ENCODE measurements at regions not wholly inside any gene's neighbourhood (a gene's known extent, or its start where the extent isn't known, plus 50 kb on each side); places are given as distances from the start of the nearest gene placed in this dataset.

DNA sequence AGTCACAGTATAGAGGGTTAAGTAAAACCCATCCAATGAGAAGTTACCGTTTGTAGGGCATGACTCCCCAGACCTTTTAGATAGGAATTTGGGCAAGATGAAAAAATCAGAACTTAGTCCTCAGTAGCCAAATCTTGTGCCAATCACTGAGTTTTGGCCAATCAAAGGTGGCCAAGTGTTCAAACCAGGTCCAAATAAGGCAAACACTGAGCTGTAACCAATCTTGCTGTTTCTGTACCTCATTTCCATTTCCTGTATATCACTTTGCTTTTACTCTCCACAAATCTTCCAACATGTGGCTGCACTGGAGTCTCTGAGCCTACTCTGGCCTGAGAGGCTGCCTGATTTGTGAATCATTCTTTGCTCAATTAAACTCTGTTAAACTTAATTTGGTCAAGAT lies 81.8 kb upstream of the GPR6 start:
- ATAC-seq: no peak
- peaks cover 46% of the 10 kb centered on the region for H3K36me3 Mint-ChIP-seq (ENCODE audit: low read depth)
- TF ChIP-seq, protein P1, sequence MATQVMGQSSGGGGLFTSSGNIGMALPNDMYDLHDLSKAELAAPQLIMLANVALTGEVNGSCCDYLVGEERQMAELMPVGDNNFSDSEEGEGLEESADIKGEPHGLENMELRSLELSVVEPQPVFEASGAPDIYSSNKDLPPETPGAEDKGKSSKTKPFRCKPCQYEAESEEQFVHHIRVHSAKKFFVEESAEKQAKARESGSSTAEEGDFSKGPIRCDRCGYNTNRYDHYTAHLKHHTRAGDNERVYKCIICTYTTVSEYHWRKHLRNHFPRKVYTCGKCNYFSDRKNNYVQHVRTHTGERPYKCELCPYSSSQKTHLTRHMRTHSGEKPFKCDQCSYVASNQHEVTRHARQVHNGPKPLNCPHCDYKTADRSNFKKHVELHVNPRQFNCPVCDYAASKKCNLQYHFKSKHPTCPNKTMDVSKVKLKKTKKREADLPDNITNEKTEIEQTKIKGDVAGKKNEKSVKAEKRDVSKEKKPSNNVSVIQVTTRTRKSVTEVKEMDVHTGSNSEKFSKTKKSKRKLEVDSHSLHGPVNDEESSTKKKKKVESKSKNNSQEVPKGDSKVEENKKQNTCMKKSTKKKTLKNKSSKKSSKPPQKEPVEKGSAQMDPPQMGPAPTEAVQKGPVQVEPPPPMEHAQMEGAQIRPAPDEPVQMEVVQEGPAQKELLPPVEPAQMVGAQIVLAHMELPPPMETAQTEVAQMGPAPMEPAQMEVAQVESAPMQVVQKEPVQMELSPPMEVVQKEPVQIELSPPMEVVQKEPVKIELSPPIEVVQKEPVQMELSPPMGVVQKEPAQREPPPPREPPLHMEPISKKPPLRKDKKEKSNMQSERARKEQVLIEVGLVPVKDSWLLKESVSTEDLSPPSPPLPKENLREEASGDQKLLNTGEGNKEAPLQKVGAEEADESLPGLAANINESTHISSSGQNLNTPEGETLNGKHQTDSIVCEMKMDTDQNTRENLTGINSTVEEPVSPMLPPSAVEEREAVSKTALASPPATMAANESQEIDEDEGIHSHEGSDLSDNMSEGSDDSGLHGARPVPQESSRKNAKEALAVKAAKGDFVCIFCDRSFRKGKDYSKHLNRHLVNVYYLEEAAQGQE (IDR thresholded peaks at IDR 0.05; ENCODE audit: unreplicated experiment): no peak
- TF ChIP-seq ZNF331 (CRISPR knock-in tag; IDR thresholded peaks at IDR 0.05; ENCODE audit: low read depth): no peak
- no peak for TF ChIP-seq EZH2 (IDR thresholded peaks at IDR 0.05; ENCODE audit: low read depth, unreplicated experiment)
- TF ChIP-seq NANOG (IDR thresholded peaks at IDR 0.05; ENCODE audit: borderline replicate concordance): no peak
- TF ChIP-seq, protein P2, sequence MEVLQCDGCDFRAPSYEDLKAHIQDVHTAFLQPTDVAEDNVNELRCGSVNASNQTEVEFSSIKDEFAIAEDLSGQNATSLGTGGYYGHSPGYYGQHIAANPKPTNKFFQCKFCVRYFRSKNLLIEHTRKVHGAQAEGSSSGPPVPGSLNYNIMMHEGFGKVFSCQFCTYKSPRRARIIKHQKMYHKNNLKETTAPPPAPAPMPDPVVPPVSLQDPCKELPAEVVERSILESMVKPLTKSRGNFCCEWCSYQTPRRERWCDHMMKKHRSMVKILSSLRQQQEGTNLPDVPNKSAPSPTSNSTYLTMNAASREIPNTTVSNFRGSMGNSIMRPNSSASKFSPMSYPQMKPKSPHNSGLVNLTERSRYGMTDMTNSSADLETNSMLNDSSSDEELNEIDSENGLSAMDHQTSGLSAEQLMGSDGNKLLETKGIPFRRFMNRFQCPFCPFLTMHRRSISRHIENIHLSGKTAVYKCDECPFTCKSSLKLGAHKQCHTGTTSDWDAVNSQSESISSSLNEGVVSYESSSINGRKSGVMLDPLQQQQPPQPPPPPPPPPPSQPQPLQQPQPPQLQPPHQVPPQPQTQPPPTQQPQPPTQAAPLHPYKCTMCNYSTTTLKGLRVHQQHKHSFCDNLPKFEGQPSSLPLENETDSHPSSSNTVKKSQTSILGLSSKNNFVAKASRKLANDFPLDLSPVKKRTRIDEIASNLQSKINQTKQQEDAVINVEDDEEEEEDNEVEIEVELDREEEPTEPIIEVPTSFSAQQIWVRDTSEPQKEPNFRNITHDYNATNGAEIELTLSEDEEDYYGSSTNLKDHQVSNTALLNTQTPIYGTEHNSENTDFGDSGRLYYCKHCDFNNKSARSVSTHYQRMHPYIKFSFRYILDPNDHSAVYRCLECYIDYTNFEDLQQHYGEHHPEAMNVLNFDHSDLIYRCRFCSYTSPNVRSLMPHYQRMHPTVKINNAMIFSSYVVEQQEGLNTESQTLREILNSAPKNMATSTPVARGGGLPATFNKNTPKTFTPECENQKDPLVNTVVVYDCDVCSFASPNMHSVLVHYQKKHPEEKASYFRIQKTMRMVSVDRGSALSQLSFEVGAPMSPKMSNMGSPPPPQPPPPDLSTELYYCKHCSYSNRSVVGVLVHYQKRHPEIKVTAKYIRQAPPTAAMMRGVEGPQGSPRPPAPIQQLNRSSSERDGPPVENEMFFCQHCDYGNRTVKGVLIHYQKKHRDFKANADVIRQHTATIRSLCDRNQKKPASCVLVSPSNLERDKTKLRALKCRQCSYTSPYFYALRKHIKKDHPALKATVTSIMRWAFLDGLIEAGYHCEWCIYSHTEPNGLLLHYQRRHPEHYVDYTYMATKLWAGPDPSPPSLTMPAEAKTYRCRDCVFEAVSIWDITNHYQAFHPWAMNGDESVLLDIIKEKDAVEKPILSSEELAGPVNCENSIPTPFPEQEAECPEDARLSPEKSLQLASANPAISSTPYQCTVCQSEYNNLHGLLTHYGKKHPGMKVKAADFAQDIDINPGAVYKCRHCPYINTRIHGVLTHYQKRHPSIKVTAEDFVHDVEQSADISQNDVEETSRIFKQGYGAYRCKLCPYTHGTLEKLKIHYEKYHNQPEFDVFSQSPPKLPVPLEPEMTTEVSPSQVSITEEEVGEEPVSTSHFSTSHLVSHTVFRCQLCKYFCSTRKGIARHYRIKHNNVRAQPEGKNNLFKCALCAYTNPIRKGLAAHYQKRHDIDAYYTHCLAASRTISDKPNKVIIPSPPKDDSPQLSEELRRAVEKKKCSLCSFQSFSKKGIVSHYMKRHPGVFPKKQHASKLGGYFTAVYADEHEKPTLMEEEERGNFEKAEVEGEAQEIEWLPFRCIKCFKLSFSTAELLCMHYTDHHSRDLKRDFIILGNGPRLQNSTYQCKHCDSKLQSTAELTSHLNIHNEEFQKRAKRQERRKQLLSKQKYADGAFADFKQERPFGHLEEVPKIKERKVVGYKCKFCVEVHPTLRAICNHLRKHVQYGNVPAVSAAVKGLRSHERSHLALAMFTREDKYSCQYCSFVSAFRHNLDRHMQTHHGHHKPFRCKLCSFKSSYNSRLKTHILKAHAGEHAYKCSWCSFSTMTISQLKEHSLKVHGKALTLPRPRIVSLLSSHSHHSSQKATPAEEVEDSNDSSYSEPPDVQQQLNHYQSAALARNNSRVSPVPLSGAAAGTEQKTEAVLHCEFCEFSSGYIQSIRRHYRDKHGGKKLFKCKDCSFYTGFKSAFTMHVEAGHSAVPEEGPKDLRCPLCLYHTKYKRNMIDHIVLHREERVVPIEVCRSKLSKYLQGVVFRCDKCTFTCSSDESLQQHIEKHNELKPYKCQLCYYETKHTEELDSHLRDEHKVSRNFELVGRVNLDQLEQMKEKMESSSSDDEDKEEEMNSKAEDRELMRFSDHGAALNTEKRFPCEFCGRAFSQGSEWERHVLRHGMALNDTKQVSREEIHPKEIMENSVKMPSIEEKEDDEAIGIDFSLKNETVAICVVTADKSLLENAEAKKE (CRISPR knock-in tag; IDR thresholded peaks at IDR 0.05): no peak
- TF ChIP-seq, protein P3, sequence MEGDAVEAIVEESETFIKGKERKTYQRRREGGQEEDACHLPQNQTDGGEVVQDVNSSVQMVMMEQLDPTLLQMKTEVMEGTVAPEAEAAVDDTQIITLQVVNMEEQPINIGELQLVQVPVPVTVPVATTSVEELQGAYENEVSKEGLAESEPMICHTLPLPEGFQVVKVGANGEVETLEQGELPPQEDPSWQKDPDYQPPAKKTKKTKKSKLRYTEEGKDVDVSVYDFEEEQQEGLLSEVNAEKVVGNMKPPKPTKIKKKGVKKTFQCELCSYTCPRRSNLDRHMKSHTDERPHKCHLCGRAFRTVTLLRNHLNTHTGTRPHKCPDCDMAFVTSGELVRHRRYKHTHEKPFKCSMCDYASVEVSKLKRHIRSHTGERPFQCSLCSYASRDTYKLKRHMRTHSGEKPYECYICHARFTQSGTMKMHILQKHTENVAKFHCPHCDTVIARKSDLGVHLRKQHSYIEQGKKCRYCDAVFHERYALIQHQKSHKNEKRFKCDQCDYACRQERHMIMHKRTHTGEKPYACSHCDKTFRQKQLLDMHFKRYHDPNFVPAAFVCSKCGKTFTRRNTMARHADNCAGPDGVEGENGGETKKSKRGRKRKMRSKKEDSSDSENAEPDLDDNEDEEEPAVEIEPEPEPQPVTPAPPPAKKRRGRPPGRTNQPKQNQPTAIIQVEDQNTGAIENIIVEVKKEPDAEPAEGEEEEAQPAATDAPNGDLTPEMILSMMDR (conservative IDR thresholded peaks at IDR 0.05; ENCODE audit: low read depth in 2 of 2): no peak
- no peak for TF ChIP-seq POLR2AphosphoS5 (IDR thresholded peaks at IDR 0.05; ENCODE audit: low read depth)
- no peak for TF ChIP-seq CREB1 (CRISPR knock-in tag; IDR thresholded peaks at IDR 0.05; ENCODE audit: low read depth)
- TF ChIP-seq EZH2phosphoT487 (IDR thresholded peaks at IDR 0.05; ENCODE audit: unreplicated experiment): no peak
- no peak for TF ChIP-seq STAT1 (IDR thresholded peaks at IDR 0.05; ENCODE audit: unreplicated experiment)
- TF ChIP-seq ZNF114 (CRISPR knock-in tag; IDR thresholded peaks at IDR 0.05): no peak
- no peak for TF ChIP-seq JUNB (IDR thresholded peaks at IDR 0.05; ENCODE audit: unreplicated experiment)
- TF ChIP-seq, protein P4, sequence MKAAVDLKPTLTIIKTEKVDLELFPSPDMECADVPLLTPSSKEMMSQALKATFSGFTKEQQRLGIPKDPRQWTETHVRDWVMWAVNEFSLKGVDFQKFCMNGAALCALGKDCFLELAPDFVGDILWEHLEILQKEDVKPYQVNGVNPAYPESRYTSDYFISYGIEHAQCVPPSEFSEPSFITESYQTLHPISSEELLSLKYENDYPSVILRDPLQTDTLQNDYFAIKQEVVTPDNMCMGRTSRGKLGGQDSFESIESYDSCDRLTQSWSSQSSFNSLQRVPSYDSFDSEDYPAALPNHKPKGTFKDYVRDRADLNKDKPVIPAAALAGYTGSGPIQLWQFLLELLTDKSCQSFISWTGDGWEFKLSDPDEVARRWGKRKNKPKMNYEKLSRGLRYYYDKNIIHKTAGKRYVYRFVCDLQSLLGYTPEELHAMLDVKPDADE (IDR thresholded peaks at IDR 0.05): no peak
- Histone ChIP-seq H3F3A (replicated peaks; ENCODE audit: low read depth) (no peaks in the 10 kb centered on the region), H3K27ac (ENCODE audit: low read depth) (no peak overlapping the region), H4K20me1 (replicated peaks; ENCODE audit: insufficient read depth) (no peaks in the 10 kb centered on the region), H3K4me3 (no peak overlapping the region), H3K79me2 (replicated peaks; ENCODE audit: insufficient read depth) (no peaks in the 10 kb centered on the region), H2AFZ (0 out of 2 replicates have a peak overlapping the region, but pooled peaks have one; percentile 1), H3K9me2 (ENCODE audit: insufficient read depth) (0 out of 2 replicates have a peak, but pooled peaks cover 7% of the 10 kb centered on the region), H3K4me1 (ENCODE audit: insufficient read depth) (peaks cover 12% of the 10 kb centered on the region), H3K36me3 (ENCODE audit: insufficient read depth) (peaks cover 16% of the 10 kb centered on the region), H3K27me3 (ENCODE audit: insufficient read depth) (no peaks in the 10 kb centered on the region), H3K4me2 (no peak overlapping the region)
- H3K27me3 Mint-ChIP-seq (ENCODE audit: insufficient read depth, low read depth, poor library complexity): peaks cover 12% of the 10 kb centered on the region
- no peak overlapping the region for H3K4me3 Mint-ChIP-seq
- peaks cover 42% of the 10 kb centered on the region for H3K9me3 Mint-ChIP-seq
- H3K27ac Mint-ChIP-seq: no peak overlapping the region
- DNase-seq (ENCODE audit: low spot score): no peak
- H3K4me1 Mint-ChIP-seq: peaks cover 38% of the 10 kb centered on the region

Data from GM23338 (cell line).